NCI-H526 treated with DMSO at 0.1 percent for 48 hours (cell line): ENCODE measurements at regions not wholly inside any gene's neighbourhood (a gene's known extent, or its start where the extent isn't known, plus 50 kb on each side); places are given as distances from the start of the nearest gene placed in this dataset.

Experiments used
- DNase-seq: peaks from one replicate; lab custom pipeline; 2025; lab: John Stamatoyannopoulos, UW

DNA sequence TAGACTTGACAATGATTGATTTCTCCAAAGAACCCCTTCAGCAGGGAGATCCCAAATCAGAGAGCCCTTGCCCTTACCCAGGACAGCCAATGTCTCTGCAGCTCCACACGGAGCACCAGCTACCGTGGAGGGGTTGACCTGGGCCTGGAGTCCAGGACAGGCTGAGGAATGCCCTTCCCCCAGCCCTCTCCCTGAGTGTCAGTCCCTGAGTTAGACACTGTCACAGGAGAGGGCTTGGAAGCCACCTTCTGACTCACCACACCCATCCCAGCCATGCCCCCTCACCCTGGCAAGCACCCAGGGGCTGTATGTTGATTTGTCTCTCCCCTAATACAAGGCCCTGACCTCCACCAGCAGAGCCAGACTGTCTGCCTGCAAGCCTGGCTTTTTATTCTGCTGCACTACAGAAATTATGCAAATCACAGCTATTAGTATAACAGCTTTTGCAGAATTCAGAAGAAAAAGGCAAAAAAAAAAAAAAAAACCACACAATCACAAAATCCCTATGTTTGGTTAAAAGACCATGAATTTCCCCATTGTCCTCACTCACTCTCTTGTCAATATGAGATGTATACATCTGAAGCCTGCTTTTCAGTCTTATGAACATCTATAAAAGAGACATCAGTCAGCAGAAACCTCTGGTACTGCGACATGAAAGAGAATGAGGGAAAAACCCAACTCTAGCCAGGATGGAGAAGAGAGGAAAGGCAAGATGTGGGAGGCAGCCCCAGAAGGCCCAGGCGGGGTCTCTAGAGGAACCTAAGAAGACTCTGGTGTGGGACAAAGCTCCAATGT, 240.7 kb downstream of the UQCRFS1 start:
- DNase-seq: peak; percentile 53

DNA sequence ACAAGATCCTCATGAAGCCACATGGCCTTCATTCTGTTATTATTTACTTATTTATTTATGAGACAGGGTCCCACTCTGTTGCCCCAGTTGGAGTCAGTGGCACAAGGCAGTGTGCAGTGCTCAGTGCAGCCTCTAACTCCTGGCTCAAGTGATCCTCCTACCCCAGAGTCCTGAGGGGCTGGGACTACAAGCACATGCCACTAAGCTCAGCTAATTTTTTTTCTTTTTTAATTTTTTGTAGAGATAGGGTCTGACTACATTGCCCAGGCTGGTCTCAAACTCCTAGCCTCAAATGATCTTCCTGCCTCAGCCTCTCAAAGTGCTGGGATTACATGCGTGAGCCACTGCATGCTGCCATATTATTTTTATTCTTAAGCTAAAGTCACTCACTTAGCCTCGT, 241.4 kb downstream of the UQCRFS1 start:
- no peak for DNase-seq

DNA sequence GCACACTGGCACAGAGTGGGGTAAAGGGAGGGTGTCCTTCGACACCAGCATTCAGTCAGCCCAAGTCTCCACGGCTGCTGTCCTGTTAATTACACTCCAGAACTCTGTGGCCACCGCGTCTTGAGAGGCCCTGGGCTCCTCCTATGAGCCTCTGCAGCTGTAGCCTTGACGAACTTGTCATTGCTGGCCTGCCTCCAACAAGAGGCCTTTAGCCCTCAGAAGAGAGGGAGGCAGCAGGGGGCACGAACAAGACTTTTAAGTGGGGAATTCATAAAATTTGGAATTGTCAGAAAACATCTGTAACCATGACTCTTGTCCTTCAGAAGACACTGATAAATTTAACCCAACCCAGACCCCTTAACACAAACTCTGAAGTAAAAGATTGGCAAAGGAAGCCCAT, 241.9 kb downstream of the UQCRFS1 start:
- no peak for DNase-seq

DNA sequence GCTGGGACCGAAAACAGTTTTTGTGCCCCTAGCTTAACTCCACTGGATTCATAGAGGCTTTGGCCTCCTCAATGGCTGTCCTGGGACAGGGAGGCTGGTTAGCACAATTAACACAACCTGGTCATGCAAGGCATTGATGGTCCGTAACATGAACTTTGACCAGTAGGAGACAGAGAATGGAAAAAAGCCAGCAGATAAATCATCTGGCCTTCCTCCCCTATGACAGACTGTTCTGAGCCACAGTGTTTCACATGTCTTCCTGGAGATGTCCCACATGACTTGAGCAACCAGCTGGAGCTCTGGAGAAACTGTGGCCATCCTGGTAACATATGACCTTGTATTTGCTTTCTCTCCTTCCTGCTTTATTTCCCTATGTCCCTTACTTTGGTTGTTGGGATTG, 244.2 kb downstream of the UQCRFS1 start:
- DNase-seq: no peak

DNA sequence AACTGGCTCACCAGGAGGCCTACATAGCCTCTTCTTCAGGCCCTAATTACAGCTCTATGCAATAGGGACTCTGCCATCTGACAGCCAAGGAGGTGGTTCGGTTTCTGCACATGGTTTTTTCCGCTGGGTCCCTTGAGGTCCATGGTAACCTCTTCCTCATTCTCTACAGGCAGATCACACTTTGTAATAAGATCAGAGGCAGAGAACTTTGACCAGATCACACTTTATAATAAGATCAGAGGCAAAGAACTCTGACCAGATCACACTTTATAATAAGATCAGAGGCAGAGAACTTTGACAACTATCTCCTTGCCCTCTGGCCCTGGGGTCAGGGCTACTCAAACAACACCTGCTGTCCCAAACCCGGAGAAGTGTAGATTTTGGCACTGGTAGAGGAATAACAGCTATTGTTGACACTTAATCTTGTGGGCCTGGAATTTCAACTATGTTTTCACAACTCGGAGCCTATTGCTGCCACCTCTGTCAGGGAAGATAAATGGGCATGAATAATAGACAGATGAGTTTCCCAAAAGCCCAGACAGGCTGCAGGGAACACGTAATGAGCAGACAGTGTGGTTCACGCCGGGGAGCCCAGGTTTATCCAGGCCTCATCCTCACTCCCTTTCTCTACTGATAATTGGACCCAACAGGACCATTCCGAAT, 246.1 kb downstream of the UQCRFS1 start:
- DNase-seq: no peak

DNA sequence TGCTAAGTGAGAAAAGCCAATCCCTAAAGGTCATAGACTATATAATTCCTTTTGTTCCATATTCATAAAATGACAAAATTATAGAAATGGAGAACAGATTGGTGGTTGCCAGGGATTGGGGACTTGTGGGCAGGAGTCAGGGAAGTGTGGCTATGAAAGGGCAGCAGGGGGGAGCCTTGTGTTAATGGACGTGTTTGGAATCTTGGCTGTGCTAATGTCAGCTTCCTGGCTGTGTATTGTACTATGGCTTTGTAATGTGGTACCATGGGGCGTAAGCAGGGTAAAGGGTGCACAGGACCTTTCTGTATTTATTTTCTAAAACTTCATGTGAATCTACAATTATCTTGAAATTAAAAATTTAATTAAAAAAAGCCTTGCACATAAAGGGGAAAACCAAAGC, 248.5 kb downstream of the UQCRFS1 start:
- no peak for DNase-seq

DNA sequence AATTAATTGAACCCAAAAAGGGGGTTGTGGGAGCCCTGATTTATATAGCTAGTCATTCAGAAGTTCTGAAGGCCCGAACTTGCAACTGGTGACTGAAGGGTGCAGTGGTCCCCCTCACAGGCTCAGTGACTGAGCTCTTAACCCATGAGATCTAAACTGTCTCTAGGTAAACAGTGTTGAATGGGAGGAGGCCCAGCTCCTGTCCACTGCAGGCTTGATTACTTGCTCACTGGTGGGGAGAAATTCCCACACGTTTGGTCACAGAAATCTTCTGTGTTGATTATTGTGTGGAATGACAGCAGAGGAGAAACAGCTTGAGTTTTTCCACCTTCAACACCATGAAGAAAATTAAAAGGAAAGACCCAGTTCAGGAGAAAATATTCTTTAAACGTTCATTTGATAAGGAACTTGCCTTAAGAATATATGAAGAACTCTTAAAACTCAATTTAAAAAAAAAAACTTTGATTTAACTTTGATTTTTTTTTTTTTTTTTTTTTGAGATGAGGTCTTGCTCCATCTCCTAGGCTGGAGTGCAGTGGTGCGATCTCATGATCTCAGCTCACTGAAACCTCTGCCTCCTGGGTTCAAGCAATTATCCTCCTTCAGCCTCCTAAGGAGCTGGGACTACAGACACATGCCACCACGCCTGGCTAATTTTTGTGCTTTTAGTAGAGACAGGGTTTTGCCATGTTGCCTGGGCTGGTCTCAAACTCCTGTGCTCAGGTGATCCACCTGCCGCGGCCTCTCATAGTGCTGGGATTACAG, 249.3 kb downstream of the UQCRFS1 start:
- DNase-seq: no peak

DNA sequence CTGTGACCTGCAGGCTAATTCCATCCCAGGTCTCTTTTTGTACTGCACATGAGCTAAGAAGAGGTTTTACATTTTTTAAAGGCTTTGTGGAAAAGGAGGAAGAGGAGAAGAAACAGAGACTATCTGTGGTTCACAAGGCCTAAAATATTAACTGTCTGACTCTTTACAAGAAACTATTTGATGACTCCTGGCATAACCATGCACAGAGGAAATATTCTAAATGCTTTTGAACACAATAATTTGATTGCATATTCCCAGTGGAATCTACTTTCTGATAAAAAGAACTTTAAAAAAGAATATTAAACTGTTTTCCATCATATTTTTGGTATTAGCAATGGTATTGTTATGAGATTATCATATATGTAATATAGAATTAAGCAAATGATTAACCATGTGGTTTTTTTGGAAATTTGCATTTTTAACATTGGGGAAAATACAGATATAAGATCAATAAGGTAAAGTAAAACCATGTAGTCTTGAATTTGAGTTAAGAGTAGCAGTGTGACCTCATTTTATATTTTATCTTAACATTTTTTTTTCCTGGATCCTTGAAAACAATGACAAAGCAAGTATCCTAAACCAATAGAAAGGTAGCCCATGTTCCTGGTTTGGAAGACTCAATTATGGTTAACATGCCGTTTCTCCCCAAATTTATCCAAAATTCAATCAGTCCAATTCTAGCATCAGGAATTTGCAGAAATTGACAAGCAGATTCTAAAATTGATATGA, 251.0 kb downstream of the UQCRFS1 start:
- DNase-seq: no peak

DNA sequence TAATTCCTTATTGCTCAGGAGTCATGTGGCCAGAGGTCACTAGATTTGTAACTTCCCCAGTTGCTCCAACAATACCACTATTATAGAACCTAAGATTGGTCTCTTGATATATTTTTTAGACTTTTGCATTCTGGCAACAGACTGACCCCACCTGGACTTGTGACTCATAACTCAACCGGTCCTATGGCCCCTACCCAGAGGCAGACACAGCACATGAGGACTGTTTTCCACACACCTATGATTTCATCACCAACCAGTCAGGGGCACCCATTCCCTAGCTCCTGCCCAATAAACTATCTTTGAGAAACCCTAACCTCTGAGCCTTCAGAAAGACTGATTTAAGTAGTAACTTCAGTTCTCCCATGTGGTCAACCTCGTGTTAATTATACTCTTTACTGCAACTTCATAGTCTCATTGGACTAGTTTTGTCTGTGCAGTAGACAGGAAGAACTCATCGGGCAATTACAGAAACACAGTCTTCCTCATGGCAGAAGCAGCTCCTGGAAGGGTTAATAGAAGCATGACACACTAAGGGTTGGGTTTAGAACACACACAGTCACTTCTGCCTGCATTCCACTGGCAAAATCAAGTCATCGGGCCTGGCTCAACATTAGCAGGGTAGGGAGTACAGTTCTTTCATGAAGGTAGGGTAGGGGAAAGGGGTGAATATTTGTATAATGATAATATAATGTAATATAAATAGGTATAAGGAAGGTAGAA, 251.8 kb downstream of the UQCRFS1 start:
- DNase-seq: no peak

DNA sequence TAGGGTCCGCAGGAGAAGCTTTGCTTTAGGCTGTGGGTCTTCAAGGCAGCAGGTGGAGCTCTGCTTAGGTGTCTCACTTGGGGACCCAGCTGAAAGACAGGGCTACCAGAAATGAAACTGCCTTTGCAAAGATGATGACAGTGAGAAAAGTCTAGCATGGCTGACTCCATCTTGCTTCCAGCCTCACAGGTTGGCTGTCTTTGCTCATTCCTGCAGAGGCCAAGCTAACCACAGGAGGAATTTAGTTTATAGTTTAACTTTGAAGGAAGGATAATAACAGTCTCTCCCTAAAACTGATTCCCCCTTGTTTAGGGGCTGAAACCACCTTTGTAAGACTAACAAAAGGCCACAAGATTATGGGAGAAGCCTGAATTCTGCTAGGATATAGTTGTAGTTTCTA, 252.4 kb downstream of the UQCRFS1 start:
- DNase-seq: no peak

DNA sequence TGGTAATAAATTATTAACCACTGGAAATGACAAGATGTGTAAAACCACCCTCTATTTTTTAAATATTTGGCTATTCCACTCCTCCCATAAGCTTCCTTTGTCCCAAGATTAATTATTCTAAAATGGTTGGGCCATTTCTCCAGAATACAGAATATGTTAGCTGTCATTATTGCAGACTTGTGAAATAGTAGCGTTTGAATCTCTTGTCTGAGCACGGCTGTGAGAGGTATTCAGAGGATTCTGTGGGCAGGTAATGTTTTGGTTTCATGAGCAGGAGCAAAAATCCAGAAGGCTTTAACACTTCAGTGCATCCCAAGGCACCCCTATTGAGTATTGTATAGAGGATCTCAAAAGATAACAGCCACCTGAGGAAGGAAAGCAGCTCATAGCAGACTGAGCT, 256.0 kb downstream of the UQCRFS1 start:
- DNase-seq: no peak

DNA sequence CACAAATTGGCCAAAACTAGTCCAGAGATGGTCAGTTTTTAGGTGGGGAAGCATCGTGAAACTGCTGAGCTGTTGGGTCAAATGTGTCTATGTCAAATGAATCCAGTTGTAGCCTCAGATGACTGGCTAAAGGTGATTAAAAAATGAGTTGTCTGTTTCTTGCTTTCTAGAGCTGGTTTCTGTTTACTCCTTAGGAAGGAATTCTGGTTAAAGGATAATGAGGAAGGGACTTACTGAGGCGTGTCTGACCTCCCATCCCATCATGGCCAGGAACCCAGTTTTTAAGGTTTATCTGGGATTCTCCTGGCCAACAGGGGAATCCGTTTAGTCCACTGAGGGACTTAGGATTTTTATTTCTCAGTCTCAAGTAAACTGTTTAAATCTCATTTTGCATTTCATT, 256.5 kb downstream of the UQCRFS1 start:
- DNase-seq: no peak

DNA sequence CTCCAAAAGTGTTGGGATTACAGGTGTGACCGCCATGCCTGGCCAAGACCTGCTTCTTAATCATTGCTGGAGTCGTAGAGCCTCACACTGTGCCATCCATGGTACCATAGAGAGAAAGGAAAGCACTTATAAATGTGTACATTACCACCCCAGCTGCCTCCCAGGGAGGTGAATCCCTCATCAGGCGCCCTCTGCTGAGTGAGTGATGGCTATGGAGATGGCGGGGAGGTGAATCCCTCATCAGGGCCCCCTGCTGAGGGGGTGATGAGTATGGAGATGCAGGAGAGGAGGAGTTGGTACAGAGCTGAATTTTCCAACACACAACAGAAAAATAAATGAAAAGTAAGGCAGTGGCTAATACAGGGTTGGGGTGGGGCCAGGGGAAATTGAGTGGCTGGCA, 263.4 kb downstream of the UQCRFS1 start:
- DNase-seq: no peak

DNA sequence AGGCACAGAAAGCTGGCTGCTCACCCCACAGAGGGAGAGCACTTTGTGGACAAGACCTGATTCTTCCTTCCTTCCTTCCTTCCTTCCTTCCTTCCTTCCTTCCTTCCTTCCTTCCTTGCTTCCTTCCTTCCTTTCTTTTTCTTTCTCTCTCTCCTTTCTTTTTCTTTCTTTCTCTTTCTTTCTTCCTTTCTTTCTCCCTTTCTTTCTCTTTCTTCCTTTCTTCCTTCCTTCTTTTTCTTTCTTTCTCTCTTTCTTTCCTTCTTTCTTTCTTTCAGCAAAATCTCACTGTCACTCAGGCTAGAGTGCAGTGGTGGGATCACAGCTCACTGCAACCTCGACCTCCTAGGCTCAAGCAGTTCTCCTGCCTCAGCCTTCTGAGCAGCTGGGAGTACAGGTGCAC, 263.9 kb downstream of the UQCRFS1 start:
- DNase-seq: no peak

DNA sequence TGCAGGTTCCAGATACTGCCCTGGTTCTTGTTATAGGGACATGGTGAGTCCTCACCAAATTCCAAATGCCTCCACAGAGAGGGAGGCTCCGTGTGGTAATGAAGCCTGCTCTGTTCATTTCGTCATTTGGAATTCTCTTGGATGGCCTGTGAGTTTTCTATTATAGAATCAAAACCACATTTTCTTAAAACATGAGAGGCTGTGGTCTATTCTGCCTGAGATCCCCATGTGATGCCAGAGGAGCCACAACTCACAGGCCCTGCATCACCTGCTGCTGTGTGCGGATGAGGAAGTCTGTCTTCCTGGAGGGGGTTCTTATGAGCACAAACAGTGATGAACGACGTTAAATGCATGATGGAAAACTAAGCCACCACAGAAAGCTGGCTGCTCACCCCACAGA, 264.4 kb downstream of the UQCRFS1 start:
- DNase-seq: no peak

DNA sequence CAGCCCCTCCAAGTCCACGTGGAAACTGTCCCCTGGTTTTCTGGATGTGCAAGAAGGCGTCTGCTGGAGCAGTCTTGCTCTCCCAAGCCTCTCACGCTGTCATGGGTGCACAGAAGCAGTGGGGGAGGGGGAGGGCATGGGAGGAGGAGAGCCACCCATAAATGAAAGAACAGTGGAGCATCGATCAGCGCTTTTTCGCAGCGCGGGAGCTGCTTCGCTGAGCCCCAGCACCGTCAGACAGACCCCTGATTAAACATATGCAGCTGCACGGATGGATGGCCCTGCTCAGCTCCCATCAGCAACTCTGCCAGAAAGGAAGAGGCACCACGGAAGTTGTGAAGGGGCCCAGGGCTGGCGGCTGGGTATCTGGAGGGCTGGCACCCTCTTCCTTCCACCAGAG, 264.9 kb downstream of the UQCRFS1 start:
- no peak for DNase-seq

DNA sequence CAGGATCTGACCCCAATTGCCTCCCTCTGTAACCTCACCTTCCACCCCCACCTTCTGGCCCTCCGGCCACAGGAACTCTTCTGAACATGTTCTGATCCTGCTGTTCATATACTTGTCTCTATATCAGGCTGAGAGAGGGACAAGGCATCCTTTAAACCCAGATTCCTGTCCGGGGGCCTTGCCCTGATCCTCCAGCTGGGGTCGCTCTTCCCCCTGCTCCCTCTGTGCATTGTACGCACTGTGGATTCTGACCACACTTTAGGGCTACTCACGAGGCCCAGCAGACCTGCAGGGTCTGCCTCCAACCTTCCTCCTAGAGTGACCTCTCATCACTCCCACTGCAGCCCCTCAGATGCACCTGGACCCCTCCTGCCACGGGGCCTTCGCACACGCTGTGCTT, 269.3 kb downstream of the UQCRFS1 start:
- DNase-seq: no peak

DNA sequence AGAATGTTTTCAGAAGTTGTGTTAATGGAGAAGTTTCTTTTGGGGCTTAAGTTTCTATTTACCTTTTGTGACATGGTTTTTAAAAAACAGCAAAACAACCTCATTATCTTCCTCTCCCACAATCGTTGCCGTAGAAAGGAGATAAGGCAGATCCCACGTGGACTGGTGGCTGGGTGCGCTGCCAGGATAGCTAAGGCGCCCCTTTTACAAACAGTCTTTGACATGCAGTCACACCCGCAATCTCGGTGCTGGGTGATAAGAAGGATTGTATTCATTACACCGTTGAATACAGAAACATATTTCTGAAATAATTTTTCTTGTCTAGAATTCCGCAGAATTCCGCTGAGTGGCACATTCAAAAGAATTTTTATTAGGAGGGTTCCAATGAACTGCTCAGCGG, 271.1 kb downstream of the UQCRFS1 start:
- no peak for DNase-seq

DNA sequence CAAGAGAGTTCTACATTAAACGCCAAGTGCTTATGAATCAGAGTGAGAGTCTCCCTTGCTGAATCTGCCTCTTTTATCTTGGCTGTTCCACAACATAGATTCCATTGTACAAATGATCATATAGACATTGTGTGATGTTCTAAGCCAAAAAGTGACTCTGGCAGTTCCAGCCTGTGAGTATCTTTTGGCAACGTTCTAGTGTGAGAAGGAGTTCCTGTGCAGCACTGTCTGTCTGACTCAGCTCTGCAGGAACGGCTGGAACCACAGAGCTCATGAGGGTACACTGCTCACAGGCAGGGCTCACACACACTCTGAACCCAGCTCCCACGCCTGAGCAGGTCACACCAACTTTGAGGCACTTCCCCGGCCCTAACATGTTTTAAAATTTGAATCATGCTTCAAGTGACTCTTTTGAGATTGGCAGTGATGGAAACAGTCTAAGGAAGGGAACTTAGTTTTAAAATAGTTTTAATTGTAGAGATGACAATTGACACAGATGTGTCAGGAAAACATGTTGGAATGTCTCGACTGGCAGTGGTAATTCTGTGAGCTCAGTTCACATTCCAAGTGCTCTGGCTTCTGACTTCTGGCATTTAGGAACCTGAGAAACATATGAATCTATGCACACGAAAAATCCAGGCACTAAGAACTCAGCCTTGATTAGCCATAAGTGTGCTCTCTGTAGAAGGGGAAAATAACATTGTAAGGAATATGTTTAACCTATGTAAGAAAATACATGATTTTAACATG, 272.0 kb downstream of the UQCRFS1 start:
- DNase-seq: no peak

DNA sequence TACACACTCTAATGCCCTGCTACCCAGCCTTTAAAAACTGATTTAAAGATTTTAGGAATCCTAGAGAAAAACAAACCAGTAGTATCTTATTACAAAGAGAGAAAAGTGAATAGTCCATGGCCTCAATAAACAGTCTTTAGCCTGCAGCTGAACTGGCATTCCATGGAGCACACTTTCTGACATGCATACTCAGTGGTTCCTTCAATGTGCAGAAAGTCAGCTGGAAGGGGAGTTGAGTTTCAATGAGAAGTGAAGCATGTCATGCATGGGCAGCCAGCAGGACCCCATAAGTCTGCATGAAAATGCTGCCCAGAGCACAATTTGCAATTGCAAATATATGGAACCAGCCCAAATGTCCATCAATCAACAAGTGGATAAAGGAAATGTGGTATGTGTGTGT, 273.7 kb downstream of the UQCRFS1 start:
- no peak for DNase-seq

DNA sequence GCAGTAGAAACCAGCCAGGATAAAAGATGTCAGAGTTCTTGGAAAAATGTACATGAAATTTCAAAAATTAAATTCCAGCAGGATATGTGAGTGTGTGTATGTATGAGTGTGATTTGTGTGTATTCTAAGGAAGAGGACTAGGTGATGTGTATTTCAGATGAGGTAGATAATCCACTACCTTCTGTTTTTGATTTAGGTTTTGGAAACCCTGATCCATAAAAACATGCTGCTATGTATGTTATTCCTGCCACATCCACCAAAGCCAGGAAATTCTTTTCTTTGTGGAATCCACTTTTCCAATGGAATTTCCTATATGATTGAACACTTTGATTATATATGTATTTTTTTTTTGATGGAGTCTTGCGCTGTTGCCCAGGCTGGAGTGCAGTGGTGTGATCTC, 276.9 kb downstream of the UQCRFS1 start:
- no peak for DNase-seq
